HG03342 (cell line): ENCODE measurements at regions not wholly inside any gene's neighbourhood (a gene's known extent, or its start where the extent isn't known, plus 50 kb on each side); places are given as distances from the start of the nearest gene placed in this dataset.

ENCODE experiments used
- ATAC-seq: cut with Tn5 transposase; IDR thresholded peaks from one replicate; pipeline ENCODE4 v1.9.1; 2021; ENCODE audit warnings: mild to moderate bottlenecking, moderate library complexity; ENCODE audit not compliant: unreplicated experiment

- ATAC-seq: no peak
Measured at GRCh38 chr12:24482044-24482443, 466.9 kb downstream of the BCAT1 start.

- ATAC-seq: no peak
Measured at GRCh38 chr12:24480766-24481449, 468.0 kb downstream of the BCAT1 start.

DNA sequence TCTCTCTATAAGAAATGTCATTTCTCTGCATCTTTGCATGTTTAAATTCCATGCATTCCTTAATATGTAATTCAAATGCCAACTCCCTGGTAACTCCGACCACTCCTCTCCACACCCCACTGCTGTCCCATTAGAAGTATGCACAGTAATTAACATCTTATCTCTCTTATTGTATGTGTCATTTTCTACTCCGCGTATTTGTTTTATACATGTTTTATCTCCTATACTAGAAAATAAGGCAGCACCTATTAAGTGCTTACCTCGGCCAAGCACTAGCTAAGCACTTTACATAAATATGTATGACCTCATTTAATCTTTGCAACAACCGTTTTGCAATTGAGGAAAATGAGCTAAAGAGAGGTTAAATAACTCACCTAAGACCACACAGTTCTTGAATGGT lies 469.8 kb downstream of the BCAT1 start:
- ATAC-seq: no peak

DNA sequence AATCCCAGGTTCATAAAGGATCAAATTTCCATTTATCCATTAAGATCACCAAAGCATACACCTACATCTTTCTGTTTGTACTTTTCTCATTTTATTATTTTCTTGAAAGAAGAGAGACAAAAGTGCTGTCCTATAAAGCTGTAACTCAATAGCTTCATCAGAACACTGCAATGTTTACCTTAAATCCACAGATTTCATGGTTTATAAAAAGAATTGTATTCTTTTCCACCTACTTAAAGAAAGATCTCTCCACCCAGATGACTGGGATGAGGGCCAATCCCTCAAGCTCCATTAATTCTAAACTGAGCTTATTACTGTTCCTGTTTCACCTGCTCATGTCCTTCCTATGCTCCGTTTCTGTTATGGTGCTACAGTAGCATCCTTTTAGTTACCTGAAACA lies 470.6 kb downstream of the BCAT1 start:
- ATAC-seq: no peak

- ATAC-seq: no peak
Measured at GRCh38 chr12:24476310-24476709, 472.6 kb downstream of the BCAT1 start.

DNA sequence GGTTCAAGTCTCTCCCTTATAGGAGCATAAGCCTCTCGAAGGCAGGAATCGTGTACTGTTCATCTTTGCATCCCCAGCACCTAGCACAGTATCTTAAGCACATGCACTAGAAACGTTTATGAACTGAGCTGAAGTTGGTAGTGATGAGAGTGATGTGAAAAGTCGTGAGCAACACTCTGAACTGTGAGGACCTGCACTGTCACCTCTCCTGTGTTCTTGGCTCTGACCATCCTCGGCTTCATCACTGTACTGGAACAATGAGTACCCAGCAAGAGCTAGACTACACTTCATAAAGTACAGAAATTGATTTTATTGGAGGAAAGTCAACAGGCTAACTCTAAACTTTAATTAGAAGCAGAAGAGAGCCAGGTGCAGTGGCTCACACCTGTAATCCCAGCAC lies 473.6 kb downstream of the BCAT1 start:
- ATAC-seq: no peak

- no peak for ATAC-seq
Measured at GRCh38 chr12:24473097-24473496, 475.8 kb downstream of the BCAT1 start.

DNA sequence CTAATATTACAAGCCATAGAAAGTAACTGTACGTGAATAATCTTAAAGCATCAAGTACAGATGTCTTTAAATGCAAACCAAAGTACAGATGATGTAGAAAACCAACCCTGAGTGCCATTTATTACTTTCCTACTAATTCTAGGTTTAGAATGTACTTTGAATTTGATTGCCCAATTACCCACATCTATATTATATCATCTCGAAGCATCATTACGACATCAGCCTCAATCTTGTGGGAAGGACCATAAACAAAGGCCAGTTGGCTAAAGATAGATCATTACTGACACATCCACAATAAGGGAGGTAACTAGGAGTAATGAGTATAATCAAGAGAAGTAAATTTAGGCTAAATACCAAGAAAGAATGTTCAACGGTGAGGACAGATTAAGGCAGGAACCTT lies 478.9 kb downstream of the BCAT1 start:
- no peak for ATAC-seq

DNA sequence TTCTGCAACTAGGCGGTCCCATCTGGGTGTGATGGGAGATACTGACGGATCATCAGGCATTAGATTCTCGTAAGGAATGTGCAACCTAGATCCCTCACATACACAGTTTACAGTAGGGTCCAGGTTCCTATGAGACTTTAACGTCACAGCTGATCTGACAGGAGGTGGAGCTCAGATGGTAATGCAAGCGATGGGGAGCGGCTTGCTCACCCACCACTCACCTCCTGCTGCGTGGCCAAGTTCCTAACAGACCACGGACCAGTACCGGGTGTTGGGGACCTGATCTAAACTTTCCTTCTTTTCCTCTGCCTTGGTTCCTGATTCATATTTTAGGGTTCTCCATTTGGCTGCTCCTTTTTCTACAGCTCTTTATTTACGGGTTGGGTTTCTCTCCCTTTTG lies 479.8 kb downstream of the BCAT1 start:
- ATAC-seq: no peak

DNA sequence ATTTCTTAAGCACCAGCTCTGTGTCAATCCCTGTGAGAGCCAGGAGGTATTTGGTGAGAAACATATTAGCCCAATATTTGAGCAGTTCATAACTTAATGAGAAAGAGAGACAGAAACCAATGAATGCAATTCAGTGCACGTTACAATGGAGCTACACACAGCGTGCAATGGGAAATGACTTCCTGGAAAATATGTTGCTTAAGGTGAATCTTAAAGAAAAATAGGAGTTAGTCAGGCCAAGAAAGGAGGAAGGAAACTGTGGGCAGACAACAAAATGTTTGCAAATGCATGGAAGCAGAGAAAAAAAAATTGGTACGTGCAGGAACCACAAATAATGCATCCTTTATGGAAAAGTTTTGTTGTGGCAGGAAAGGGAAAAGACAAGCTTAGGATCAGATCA lies 481.7 kb downstream of the BCAT1 start:
- ATAC-seq: no peak

DNA sequence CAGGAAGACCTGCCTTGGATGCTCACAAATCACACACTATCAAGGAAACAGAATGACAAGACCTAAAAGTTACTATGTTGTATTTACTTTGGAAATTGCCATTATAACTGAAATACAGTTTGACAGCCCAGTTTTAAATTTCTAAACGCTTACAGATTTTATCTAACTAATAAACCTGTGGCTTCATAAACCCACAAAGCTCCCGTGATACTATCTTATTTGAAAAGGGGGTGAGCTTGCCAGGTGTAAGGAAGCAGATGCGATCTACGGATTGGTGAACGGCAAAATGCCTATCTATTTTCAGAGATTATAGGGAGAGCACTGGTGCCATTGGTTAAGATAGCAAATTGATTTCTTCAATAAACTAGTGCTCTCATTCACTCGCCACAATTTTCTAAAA lies 485.5 kb downstream of the BCAT1 start:
- no peak for ATAC-seq

DNA sequence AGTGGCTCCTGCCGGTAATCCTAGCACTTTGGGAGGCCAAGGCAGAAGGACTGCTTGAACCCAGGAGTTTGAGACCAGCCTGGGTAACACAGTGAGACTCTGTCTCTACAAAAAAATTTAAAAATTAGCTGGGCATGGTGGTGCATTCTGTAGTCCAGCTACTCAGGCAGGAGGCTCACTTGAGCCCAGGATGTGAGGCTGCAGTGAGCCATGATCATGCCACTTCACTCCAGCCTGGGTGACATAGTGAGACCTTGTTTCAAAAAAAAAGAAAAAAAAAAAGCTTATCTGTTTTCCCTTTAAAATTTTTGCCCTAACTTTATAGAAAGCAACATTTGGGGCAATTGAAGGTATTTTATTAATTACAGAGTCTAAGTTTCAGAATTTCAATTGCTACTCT lies 486.0 kb downstream of the BCAT1 start:
- no peak for ATAC-seq

DNA sequence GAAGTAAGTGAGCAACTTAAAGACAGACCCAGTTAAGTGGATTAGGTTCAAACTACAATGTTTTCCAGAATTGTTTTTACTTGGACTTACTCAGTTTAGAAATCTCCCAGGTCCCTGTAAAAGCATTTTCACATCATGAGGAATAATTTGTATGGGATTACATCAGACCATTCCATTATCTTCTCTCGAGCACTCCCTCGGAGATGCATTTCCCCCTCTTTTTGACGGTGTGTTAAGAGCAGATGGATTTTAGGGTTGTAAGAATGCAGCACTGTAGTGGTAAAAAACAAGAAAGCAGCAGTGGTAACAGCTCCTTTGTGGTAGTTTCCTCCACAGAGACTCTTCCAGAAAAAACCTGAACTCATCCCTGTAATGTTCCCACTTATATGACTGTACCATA lies 488.4 kb downstream of the BCAT1 start:
- no peak for ATAC-seq

- ATAC-seq: no peak
Measured at GRCh38 chr12:24460099-24460498, 488.8 kb downstream of the BCAT1 start.

- ATAC-seq: no peak
Measured at GRCh38 chr12:24455811-24456210, 493.1 kb downstream of the BCAT1 start.

GRCh38 chr12:24447678-24448077 lies 498.2 kb upstream of the SOX5 start:
- no peak for ATAC-seq

DNA sequence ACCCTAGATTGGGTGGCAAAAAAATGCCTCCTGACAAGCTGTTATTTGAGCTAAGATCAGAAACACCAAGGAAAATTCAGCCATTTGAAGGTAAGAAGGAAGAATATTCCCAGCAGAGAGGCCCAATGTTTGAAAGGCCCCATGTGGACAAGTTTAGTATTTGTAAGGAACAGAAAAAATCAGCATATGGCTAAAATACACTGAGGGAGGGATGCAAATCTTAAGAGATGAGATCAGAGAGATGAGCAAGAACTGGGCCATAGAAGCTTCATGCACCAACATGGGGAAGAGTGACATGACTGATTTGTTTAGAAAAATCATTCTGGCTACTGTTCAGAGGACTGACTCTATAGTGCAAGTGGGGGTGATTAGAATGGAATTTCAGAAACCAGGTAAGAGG lies 496.8 kb upstream of the SOX5 start:
- no peak for ATAC-seq

DNA sequence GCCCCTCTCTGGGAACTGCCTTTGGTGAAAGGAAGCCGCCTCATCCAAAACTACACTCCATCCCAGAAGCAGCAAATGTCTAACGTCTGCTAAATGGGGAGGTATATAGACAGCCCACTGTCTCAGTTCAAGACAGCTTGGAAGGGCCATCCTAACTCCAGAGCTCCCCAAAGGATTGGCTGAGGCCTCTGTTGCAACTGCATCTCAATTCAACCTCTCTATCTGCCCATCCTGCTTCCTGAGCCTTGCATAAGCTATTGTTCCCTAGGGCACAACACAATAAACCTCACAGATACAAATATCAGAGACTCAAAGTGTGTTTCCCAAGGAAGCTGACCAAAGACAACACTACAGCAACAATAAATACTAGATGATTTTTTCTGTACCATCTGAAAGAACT lies 495.2 kb upstream of the SOX5 start:
- ATAC-seq: no peak

DNA sequence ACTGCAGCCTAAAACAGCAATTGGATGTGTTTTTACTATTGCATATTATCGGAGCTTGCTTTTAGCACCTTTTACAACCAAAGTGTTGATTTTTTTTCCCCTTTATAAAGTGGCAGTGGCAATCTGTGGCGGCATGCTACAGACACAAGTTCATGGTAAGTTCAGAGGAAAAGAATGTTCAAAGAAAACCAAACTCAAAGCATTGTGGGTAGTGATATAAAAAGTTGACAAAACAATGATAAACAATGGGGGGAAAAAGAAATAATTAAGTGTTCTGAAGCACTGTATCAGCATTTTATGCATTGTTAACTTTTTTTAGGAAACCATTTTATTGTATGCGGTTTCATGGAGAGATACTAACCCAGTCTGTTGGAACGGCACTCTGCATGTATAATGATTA lies 492.0 kb upstream of the SOX5 start:
- no peak for ATAC-seq

DNA sequence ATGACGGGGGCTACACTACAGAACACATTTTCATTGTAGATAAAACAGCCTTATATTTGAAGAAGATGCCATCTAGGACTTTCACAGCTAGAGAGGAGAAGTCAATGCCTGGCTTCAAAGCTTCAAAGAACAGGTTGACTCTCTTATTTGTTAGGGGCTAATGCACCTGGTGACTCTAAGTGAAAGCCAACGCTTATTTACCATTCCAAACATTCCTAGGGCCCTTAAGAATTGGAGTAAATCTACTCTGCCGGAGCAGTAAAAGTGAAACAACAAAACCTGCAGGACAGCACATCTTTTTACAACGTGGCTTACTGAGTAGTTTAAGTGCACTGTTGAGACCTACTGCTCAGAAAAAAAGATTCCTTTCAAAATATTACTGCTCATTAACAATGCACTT lies 487.2 kb upstream of the SOX5 start:
- ATAC-seq: no peak

GRCh38 chr12:24431872-24432271 lies 482.4 kb upstream of the SOX5 start:
- ATAC-seq: no peak

DNA sequence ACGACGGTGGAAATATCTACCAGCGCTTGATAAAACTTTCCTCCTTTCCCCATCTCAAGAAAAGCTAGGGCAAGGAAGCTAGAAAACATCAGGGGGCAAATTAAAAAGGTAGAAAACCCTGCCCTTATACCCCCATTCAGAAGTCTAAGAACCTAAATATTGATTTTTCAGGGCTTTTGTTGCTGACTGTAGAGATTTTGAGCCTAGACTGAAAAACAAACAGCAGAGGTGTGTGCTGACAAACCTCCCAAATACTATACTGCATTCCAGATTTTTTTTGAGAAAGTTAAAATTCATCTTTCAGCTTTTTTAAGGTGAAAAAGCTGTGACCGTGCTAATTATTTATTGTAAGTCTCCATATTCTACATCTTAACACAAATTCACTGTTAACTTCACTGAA lies 478.3 kb upstream of the SOX5 start:
- ATAC-seq: no peak

- ATAC-seq: no peak
Measured at GRCh38 chr12:24425601-24425970, 476.1 kb upstream of the SOX5 start.
